ENCODE measurements at regions not wholly inside any gene's neighbourhood (a gene's known extent, or its start where the extent isn't known, plus 50 kb on each side); places are given as distances from the start of the nearest gene placed in this dataset.

DNA sequence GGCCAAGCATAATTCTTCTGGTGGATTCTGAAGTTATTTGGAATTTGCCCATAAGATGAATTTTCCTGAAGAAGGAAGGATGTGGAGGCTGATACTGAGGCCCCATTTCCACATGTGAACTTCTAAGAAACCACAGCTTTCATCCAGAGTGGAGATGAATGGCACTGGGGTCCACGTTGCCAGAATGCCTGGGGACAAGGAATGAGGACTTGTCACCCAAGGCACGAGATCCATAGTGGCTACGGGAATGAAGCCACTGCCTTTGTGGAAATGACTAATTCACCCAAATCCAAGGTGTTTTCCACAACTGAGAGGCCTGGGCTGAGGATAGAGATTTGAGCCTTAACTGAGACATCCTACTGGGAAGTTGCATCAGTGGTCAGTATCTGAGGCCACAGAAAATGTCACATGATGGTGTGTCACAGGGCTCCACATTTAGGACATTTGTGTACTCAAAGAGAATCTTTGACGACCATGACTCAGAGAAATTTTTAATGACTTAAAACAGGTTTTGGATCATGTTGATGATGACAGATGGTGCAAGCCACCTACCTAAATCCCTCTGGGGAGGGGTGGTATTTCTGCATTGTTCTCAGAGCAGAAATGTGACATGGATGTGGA is 286.1 kb downstream of the SOX11 start:
- DNase-seq (ENCODE audit: low read depth): no peak
- in situ Hi-C loops (cut with HindIII; ENCODE audit: low pct_unique_long_range_greater_than_20kb, low sequenced_read_pairs): no loop called here

DNA sequence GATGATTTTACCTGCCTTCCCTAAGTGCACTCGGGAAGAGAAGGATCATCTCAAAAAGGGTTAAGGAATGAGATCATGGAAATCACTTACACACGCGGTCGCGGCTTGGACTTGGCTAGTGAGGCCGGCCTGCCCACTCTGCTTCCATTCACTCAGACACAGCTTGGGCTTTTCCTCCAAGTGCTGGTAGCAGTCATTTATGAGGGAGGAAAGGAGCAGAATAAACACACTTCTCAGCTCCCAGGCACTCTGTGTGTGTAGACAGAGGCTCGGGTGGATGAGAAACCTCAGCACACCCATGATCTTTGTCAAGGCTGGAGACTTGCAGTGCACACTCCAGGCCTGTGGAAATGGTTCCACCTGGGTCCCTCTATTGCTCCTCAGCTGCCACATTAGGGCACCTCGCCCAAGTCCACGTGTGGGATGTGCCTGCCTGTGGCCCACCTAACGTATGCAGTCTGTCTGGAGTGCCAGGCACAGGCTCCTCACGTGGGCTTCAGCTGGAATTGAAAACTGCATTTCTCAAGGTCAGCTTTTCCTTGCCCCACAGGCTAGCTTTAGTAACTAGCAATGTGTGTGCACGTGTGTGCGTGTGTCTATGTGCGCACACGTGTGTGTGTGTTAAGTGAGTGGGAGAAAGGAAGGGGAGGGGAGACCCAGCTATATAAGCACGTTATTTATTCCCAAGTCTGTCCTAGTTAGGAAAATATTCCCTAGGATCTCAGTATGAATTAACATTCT is 288.4 kb downstream of the SOX11 start:
- in situ Hi-C loops (cut with HindIII; ENCODE audit: low pct_unique_long_range_greater_than_20kb, low sequenced_read_pairs): no loop called here
- no peak for DNase-seq (ENCODE audit: low read depth)

DNA sequence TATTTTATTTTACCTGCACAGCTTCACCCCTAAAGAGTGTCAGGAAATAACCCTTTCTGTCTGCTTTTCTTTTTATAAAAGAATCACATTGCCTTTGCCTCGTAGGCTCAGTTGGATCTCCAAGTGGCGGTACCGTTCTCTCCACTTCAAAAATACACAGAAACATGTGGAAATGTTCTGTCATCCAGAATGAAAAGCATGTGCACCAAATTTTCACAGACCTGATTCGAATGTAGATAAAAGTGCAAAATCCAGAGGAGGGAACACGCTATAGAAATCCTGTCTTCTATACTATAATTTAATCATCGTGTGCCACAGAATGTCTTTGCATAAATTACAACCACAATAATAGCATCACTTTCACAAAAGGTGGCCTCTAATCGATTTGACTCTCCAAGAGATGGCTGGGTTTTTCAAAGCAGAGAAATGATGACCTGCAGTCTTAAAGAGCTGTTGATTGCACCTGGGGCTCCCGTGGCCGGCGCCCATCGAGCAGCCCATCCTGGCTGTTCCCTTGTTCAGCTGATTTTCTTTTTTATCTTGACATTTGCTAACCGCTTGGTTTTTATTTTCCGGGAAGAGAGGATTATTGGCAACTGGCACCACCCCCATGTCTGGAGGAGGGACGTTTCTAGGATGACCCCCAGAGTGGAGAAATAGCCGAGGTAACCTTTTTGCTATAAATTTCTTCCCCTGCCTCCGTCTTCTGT is 290.2 kb downstream of the SOX11 start:
- no peak for DNase-seq (ENCODE audit: low read depth)
- in situ Hi-C loops (cut with HindIII; ENCODE audit: low pct_unique_long_range_greater_than_20kb, low sequenced_read_pairs): no loop called here

DNA sequence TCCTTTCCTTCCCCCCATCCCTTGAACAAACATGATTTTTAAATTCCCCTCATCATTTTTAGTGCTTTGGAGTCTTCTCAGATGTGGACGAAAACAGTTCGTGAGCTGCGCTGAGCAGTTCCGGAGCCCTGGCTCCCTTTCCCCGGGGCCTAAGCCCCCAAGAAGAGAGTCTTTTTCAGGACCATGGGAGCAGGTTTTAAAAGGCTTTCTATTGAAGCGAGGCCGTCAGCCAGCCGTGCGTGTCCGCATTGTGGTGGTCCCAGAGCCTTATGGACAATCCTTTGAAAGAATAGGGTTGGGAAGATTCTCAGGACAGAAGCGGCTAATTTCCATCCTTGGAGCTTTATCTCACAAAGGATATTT is 290.7 kb downstream of the SOX11 start:
- no peak for DNase-seq (ENCODE audit: low read depth)
- in situ Hi-C loops (cut with HindIII; ENCODE audit: low pct_unique_long_range_greater_than_20kb, low sequenced_read_pairs): no loop called here

DNA sequence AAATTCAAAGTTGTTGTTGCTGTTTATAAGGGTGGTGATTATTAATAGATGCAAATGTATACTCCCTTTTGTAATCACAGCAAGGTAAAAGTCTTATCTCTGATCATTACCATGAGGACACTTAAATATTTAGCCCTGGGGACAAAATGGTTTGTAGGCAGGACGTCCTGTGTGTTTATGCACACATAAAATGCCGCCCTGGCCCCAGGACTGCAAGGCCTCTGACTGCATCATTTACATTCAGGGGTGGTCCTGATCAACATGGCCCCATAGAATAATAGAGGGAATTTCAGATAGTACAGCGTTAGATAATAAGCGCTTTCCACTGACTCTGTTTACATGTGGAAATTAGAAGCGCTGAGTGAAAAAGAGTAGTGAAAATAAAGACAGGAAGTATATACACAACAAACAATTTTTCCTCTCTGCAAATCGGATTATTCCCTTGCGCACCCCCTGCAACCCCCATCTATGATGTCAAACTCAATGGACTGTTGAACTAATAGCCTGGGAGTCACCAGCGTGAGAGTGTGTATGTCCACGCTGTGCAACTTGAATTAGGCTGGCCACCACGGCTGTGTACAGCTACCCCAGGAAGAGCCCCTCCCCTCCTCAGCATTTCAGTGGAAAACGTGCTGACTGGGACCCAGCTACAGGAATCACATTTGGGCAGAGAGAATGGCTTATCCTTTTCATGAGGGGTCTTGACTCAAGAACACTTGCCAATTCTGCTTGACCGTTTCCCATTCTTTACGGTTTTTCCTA is 291.5 kb downstream of the SOX11 start:
- DNase-seq (ENCODE audit: low read depth): no peak
- in situ Hi-C loops (cut with HindIII; ENCODE audit: low pct_unique_long_range_greater_than_20kb, low sequenced_read_pairs): no loop called here

DNA sequence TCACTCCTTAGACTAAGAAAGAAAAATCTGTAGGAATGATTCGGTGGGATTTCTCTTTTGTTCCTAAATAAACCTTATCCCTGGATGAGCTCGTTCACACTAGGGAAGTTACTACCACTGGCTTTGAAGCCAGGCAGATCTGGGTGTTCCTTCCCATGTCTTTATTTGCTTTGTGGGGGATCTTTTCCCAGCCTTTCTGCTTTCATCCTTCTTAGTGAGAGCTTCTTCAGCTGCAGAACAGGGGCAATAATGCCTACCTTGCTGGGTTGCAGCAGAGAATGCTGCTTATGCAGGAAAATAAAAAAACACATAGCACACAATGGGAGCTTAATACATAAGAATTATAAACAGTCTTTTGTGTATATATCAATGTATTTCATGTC is 292.1 kb downstream of the SOX11 start:
- DNase-seq (ENCODE audit: low read depth): no peak
- in situ Hi-C loops (cut with HindIII; ENCODE audit: low pct_unique_long_range_greater_than_20kb, low sequenced_read_pairs): no loop called here

DNA sequence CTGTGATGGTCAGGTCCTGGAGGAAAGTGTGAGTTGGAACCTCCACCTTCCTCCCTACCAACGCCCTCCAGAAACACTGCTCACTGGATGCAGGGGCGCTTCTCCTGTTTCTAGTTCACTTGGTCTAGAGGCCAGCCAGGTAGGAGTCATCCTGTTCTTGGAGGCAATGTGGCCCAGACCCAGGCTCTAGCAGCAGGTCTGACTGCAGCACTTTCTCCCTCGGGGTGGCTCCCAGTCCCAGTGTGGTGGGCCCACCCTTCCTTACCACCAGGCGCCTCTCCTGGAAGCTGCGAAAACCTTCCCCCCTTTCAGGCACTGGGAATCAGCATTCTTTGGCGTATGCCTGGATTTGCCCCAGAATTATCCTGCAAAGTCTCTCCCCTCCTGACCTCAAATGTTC is 292.8 kb downstream of the SOX11 start:
- in situ Hi-C loops (cut with HindIII; ENCODE audit: low pct_unique_long_range_greater_than_20kb, low sequenced_read_pairs): no loop called here
- no peak for DNase-seq (ENCODE audit: low read depth)

DNA sequence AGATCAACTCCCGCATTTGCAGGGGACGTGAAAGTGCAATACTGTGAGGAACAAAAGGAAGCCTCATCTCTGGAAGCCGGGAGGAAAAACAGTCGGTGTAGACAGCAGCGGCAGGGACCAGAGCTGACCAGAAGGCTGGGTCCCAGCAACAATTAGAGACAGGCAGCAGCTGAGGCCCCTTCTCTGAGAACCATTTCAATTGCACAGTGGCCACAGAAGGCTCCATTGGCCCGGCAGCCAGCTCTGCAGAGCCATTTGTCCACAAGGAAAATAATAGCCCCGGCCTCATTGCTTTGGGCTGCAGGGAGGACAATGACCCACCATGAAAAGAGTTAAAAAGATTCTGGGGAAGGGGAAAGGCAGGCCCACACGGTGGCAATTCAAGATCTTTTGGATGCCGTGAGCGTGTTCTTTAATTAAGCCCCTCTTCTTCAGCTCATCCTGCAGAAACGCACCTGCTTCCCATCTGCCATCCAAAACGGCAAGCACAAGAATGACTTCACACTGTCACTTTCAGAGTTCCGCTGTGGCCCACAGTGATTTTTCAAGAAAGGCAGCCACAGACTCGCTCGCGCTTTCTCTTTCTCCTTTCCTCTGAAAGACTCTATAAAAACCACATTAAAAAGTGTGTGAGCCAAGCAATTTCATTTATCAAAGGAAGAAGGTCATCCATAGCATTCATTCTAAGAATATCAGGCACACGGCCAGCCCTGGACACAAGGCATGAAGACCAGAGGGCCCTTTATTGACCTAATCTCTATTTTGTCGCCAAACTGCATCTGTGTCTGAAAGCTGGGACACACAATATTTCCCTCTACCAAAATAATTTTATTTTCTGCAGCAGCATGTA is 293.6 kb downstream of the SOX11 start:
- DNase-seq (ENCODE audit: low read depth): no peak
- in situ Hi-C loops (cut with HindIII; ENCODE audit: low pct_unique_long_range_greater_than_20kb, low sequenced_read_pairs): no loop called here

DNA sequence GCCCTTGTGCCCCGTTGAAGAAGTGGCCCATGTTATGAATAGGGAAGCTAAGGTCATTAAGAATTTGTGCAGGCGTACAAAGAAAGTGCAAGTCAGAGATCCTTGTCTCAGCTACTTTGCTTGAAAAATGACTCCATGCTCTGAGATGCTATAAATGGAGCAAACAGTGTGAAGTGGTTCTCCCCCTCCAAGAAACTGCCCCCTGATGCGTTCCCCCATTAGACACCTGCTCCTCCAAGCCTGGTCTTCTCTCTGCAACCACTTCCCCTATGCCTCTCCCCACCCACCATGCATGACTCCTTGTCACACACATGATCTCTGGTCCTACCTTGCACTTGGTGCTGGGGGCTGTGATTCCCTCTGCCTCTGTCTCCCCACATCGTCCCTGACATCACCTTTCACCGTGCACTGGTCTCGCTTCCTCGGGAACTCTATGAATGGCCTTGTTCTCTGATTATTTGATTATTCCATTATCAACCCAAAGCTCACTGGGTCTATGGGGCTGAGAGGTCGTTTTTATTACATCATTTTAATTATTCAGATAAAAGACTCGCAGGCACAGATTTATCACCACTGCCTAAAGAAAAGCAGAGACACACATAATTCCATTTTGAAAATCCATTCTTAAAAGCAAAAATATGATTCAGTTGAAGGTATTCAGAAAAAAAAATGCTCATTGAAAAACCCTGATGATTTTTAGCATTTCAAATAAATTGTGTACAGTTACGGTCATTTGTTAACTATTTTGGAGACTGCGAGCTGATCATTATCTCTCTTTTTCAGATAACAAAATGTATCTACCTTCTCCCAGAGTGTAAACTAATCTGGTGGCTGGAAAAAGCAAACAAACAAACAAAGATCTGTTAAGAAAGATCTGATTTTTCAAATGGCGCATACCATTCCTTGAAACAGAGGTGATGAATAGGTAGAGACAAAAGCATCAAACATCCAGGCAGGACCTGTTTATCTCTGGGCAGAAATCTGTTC is 294.9 kb downstream of the SOX11 start:
- no peak for DNase-seq (ENCODE audit: low read depth)
- in situ Hi-C loops (cut with HindIII; ENCODE audit: low pct_unique_long_range_greater_than_20kb, low sequenced_read_pairs): no loop called here

DNA sequence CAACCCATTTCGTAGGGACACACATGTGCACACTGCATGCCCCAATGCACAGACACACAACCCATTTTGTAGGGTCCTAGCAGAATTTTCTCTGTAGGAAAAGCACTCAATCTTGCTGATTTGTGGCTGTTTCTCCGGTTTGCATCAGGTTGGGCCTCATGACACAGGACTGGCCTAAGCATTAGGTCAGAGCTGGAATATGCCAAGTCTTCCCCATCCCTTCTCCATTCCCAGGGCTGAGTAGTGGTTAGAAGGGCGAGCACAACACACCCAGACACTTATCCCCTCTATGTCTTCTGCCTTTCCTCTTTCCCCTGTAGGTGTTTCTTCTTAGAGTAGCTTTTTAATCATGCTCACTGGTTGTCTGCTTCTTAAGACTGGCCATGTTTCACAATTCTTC is 295.9 kb downstream of the SOX11 start:
- in situ Hi-C loops (cut with HindIII; ENCODE audit: low pct_unique_long_range_greater_than_20kb, low sequenced_read_pairs): no loop called here
- no peak for DNase-seq (ENCODE audit: low read depth)

DNA sequence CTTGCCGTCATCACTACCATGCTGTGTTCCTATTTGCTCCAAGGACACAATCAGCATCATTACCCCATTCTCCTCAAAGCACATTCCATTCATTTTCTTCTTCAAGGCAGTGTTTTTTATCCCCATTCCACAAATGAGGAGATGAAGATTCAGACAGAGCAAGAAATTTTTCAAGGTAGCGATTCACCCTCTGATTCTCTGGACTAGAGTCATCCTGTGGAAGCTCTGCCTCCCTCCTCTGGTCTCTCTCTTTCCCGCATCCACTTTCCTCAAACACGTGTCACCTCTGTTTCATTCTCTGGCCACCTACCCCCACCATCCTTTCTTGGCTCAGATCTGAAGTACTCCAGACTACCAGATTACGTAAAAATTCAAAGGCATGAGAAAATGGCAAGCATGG is 297.9 kb downstream of the SOX11 start:
- in situ Hi-C loops (cut with HindIII; ENCODE audit: low pct_unique_long_range_greater_than_20kb, low sequenced_read_pairs): no loop called here
- no peak for DNase-seq (ENCODE audit: low read depth)

DNA sequence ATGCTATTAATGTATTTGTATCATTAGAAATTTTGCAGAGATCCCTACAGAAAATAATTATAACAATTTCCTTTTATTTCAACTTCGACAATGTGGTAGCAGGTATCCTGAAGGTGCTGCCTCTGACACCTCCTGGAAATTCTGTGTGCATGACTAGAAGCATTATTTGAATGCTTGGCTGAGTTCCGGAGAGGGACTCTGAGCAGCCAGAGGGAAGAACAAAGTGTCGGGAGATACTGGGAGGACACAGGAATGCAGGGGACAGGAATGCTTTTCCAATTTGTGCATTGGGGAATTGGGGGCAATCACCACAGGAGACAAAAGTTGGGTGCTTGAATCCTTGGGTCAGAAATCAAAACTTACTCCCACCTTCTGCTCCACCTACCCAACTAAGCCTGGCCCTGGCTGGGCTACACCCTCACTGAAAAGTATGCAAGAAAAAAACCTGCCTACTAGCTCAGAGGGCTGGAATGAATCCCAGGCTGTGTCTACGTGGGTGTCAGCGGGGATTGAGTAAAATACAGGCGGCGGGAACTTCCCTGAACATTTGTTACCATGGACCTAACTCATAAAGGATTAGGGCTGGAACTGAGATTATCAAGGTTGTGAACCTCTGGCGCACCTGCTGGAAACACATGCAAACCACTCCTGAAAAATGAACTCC is 299.3 kb downstream of the SOX11 start:
- no peak for DNase-seq (ENCODE audit: low read depth)
- in situ Hi-C loops (cut with HindIII; ENCODE audit: low pct_unique_long_range_greater_than_20kb, low sequenced_read_pairs): no loop called here

DNA sequence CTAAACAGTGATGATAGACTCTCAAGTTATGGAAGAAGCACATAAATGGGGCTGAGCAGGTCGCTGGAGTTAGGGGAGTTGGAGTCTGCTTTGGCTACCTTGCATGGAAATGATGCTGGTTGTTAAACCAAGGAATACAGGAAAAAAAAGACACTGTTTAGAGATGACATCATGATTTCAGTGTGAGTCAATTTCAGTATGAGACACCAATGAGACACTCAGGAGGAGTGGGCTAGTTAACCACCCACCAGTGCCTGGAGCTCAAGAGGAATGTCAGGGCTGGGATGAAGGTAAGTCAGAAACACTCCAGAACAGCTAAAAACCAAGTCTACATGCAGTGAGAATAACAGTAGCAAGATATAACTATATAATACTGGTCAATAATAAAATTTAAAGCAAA is 303.6 kb downstream of the SOX11 start:
- in situ Hi-C loops (cut with HindIII; ENCODE audit: low pct_unique_long_range_greater_than_20kb, low sequenced_read_pairs): no loop called here
- DNase-seq (ENCODE audit: low read depth): no peak

DNA sequence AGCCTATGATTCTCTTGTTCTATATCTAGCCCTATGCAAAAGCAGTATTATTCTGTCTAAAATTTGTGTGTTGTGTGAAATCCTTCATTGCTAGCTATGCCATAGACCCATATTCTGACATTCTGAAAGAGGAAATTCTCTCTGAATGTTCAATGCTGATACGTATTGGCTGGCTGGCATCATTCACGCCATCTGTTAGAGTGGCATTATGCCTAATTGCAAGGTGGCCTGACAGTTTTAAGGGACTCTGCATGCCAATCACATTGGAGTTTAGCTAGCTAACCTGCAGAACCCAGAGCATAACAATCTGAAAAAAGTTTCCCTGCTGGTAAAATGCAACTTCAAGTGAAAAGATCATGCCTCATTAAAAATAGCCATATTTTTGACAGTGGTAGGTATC is 316.0 kb downstream of the SOX11 start:
- in situ Hi-C loops (cut with HindIII; ENCODE audit: low pct_unique_long_range_greater_than_20kb, low sequenced_read_pairs): no loop called here
- no peak for DNase-seq (ENCODE audit: low read depth)

DNA sequence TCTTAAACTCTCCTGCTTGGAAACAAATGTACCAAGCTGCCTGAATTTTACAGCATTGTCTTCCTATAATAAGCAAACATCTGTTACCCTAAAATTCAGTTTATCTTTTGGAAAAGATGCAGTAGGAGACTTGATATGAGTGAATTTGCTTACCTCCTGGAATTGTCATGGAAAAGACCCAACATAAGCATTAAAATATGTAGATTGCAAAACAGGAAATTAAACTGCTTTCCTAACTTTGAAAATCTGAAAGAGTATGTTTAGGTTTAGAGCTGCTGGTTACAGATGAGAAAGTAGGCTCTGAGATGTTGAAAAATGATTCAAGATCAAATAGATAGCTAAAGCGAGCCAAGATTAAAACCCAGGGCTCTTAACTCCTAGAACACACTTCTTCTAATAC is 316.5 kb downstream of the SOX11 start:
- no peak for DNase-seq (ENCODE audit: low read depth)
- in situ Hi-C loops (cut with HindIII; ENCODE audit: low pct_unique_long_range_greater_than_20kb, low sequenced_read_pairs): no loop called here

DNA sequence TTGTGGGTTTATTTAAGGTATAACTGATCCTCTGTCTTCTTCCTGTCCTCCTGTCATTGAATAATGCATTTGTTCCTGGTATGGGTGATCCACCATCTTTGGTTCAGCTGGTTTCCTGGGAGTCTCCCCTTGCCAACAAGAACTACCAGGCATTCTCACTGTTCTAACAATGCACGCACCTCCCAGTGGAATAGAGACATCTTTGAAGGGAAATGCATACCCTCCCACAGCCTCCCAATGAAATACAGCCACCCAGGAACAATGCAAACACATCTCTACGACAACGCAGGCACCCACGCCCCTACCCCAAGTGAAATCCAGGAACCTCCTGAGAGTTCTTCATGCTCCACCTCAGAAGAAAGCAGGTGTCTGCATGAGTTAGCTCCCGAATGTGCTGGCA is 318.0 kb downstream of the SOX11 start:
- in situ Hi-C loops (cut with HindIII; ENCODE audit: low pct_unique_long_range_greater_than_20kb, low sequenced_read_pairs): no loop called here
- DNase-seq (ENCODE audit: low read depth): no peak

DNA sequence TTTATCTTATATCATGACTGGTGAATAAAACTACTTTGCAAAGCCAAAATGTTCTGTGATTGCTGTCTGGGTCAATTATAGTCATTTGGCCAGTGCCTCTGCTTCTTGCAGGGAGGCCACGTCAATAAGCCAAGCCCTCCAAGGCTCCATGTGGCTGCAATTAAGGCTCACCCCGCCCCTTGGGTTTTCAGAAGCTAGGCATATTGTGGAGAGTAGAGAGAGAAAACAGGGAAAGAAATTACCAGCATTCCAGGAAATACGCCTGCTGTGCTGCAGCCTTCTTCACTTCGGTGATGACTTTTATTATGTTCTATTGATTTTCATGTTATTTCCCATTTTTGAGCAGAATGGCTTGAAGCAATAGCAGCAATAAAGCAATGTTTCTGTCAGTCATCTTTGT is 319.7 kb downstream of the SOX11 start:
- DNase-seq (ENCODE audit: low read depth): no peak
- in situ Hi-C loops (cut with HindIII; ENCODE audit: low pct_unique_long_range_greater_than_20kb, low sequenced_read_pairs): no loop called here
